HG02623 (cell line): ENCODE measurements at regions not wholly inside any gene's neighbourhood (a gene's known extent, or its start where the extent isn't known, plus 50 kb on each side); places are given as distances from the start of the nearest gene placed in this dataset.

Experiments used
- ATAC-seq: cut with Tn5 transposase; IDR thresholded peaks from one replicate; pipeline ENCODE4 v1.9.1; 2021; ENCODE audit warnings: moderate library complexity; ENCODE audit not compliant: unreplicated experiment

- ATAC-seq = no peak
Measured at GRCh38 chr17:52287611-52288010, 129.1 kb upstream of the CA10 start.

GRCh38 chr17:52283872-52284271, 125.4 kb upstream of the CA10 start:
- no peak for ATAC-seq

GRCh38 chr17:52276381-52277008, 118.0 kb upstream of the CA10 start:
- no peak for ATAC-seq

GRCh38 chr17:52271781-52272180, 113.3 kb upstream of the CA10 start:
- no peak for ATAC-seq

- ATAC-seq = no peak
Measured at GRCh38 chr17:52255347-52255746, 96.8 kb upstream of the CA10 start.

- ATAC-seq = no peak
Measured at GRCh38 chr17:52244689-52245088, 86.2 kb upstream of the CA10 start.

GRCh38 chr17:52242268-52242667, 83.8 kb upstream of the CA10 start:
- no peak for ATAC-seq

- no peak for ATAC-seq
Measured at GRCh38 chr17:52237151-52237550, 78.6 kb upstream of the CA10 start.

GRCh38 chr17:52235516-52235915, 77.0 kb upstream of the CA10 start:
- ATAC-seq = no peak

- no peak for ATAC-seq
Measured at GRCh38 chr17:52233632-52234031, 75.1 kb upstream of the CA10 start.

GRCh38 chr17:52233176-52233575, 74.7 kb upstream of the CA10 start:
- no peak for ATAC-seq

- ATAC-seq = no peak
Measured at GRCh38 chr17:52228823-52229222, 70.3 kb upstream of the CA10 start.

- ATAC-seq = no peak
Measured at GRCh38 chr17:52227926-52228325, 69.4 kb upstream of the CA10 start.

- ATAC-seq = no peak
Measured at GRCh38 chr17:52213451-52213850, 54.9 kb upstream of the CA10 start.

- ATAC-seq = no peak
Measured at GRCh38 chr17:52212851-52213250, 54.3 kb upstream of the CA10 start.

- no peak for ATAC-seq
Measured at GRCh38 chr17:52209507-52209906, 51.0 kb upstream of the CA10 start.
